ENCODE measurements at regions not wholly inside any gene's neighbourhood (a gene's known extent, or its start where the extent isn't known, plus 50 kb on each side); places are given as distances from the start of the nearest gene placed in this dataset.

GRCh38 chr5:87951661-87952060 lies 317.0 kb downstream of the TMEM161B start:
- TF ChIP-seq EZH2 (IDR thresholded peaks at IDR 0.05) (no peak), POLR2AphosphoS5 (IDR thresholded peaks at IDR 0.05; ENCODE audit: borderline replicate concordance, low read depth, low read length) (no peak)
